GM12891 (cell line): ENCODE measurements at regions not wholly inside any gene's neighbourhood (a gene's known extent, or its start where the extent isn't known, plus 50 kb on each side); places are given as distances from the start of the nearest gene placed in this dataset.

Source experiments
- DNase-seq: peaks from one replicate; pipeline ENCODE4 v3.0.0; 2011; ENCODE audit warnings: low spot score; ENCODE audit not compliant: insufficient read length
- FAIRE-seq: peaks from 2 replicates; lab custom pipeline; 2011; peaks lifted over from hg19 to GRCh38; lab: Jason Lieb, UNC
- PAX5 ChIP-seq: IDR thresholded peaks from 2 replicates; pipeline ENCODE4 v1.6.1; 2011; ENCODE audit warnings: low read length, moderate library complexity, mild to moderate bottlenecking; ENCODE audit not compliant: insufficient read depth, severe bottlenecking
- POLR2A ChIP-seq: IDR thresholded peaks from 2 replicates; pipeline ENCODE4 v1.6.1; 2011; ENCODE audit warnings: low read depth, low read length, control low read depth
- POLR2AphosphoS5 ChIP-seq: IDR thresholded peaks from 2 replicates; pipeline ENCODE4 v1.6.1; 2011; ENCODE audit warnings: low read depth, low read length, control low read depth
- POU2F2 ChIP-seq: IDR thresholded peaks from 2 replicates; pipeline ENCODE4 v1.6.1; 2011; ENCODE audit warnings: low read depth, mild to moderate bottlenecking, control low read depth, low read length, moderate library complexity
- SPI1 ChIP-seq: IDR thresholded peaks from 2 replicates; pipeline ENCODE4 v1.6.1; 2011; ENCODE audit warnings: low read depth, low read length, control low read depth
- TAF1 ChIP-seq: IDR thresholded peaks from 2 replicates; pipeline ENCODE4 v1.6.1; 2011; ENCODE audit warnings: low read depth, low read length, control low read depth

- DNase-seq (no peak), FAIRE-seq (no peak)
- TF ChIP-seq POU2F2 = no peak
- TF ChIP-seq SPI1 = no peak
- TF ChIP-seq POLR2A = no peak
- no peak for TF ChIP-seq PAX5
- TF ChIP-seq TAF1 = no peak
- no peak for TF ChIP-seq POLR2AphosphoS5
These were observed 344.5 kb upstream of the RASGEF1B start for GRCh38 chr4:81816031-81816761.

- DNase-seq (no peak), FAIRE-seq (no peak)
- TF ChIP-seq POU2F2 (no peak), PAX5 (no peak), SPI1 (no peak), POLR2A (no peak), TAF1 (no peak)
These were observed 343.4 kb upstream of the RASGEF1B start for GRCh38 chr4:81814987-81815541.

GRCh38 chr4:81811562-81812293, 340.0 kb upstream of the RASGEF1B start:
- DNase-seq = no peak
- TF ChIP-seq POLR2AphosphoS5 = no peak
- TF ChIP-seq PAX5 = no peak
- no peak for TF ChIP-seq POU2F2
- no peak for TF ChIP-seq SPI1
- no peak for TF ChIP-seq POLR2A
- TF ChIP-seq TAF1 = no peak
- no peak for FAIRE-seq

GRCh38 chr4:81808011-81808672, 336.4 kb upstream of the RASGEF1B start:
- FAIRE-seq (no peak), DNase-seq (no peak)
- TF ChIP-seq TAF1 (no peak), SPI1 (no peak), POLR2AphosphoS5 (no peak), POLR2A (no peak), POU2F2 (no peak), PAX5 (no peak)

GRCh38 chr4:81807386-81807785, 335.7 kb upstream of the RASGEF1B start:
- FAIRE-seq (no peak), DNase-seq (no peak)
- no peak for TF ChIP-seq POLR2A
- no peak for TF ChIP-seq POLR2AphosphoS5
- no peak for TF ChIP-seq POU2F2
- TF ChIP-seq TAF1 = no peak
- no peak for TF ChIP-seq PAX5
- no peak for TF ChIP-seq SPI1

- FAIRE-seq = no peak
- no peak for DNase-seq
- TF ChIP-seq PAX5 = no peak
- TF ChIP-seq POLR2A = no peak
- TF ChIP-seq TAF1 = no peak
- no peak for TF ChIP-seq SPI1
- no peak for TF ChIP-seq POU2F2
- no peak for TF ChIP-seq POLR2AphosphoS5
These were observed 334.8 kb upstream of the RASGEF1B start for GRCh38 chr4:81806485-81806884.

GRCh38 chr4:81804849-81805248, 333.1 kb upstream of the RASGEF1B start:
- DNase-seq = no peak
- no peak for FAIRE-seq
- TF ChIP-seq POLR2AphosphoS5 (no peak), SPI1 (no peak), PAX5 (no peak), TAF1 (no peak), POU2F2 (no peak), POLR2A (no peak)

GRCh38 chr4:81802285-81802846, 330.7 kb upstream of the RASGEF1B start:
- DNase-seq (no peak), FAIRE-seq (no peak)
- no peak for TF ChIP-seq PAX5
- TF ChIP-seq SPI1 = no peak
- no peak for TF ChIP-seq TAF1
- no peak for TF ChIP-seq POU2F2
- TF ChIP-seq POLR2AphosphoS5 = no peak
- no peak for TF ChIP-seq POLR2A

- TF ChIP-seq POU2F2 = no peak
- no peak for TF ChIP-seq SPI1
- no peak for TF ChIP-seq POLR2AphosphoS5
- no peak for FAIRE-seq
- DNase-seq = no peak
These were observed 327.7 kb upstream of the RASGEF1B start for GRCh38 chr4:81799371-81799770.
